ENCODE measurements at regions not wholly inside any gene's neighbourhood (a gene's known extent, or its start where the extent isn't known, plus 50 kb on each side); places are given as distances from the start of the nearest gene placed in this dataset.

DNA sequence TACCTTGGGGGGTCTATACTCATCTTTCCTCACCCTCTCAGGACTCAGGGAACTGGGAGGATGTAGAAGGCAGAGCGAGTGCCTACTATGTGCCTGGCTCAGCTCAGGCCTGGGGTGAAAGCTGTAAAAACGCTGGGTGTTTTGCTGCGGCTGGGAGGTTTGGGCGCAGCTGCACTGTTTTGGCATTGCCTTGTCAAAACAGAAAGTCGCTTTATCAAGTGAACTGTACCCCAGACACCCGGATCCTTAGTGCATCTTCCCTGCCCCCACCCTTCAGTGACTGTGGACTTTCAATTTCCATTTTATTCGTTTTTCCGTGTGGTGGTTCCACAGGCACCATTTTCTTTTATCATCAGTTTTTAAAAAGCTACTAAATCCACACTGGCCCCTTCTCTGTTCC lies 86.7 kb upstream of the ZNF716 start:
- 69% methylated on average over 8 of the region's 8 CpGs; no CpG with 5 or more reads in 1 of the 2 experiments for WGBS, 2 experiments (ENCODE audit: extremely low coverage in 1 of 2, insufficient coverage in 1 of 2, insufficient read length in 1 of 2, insufficient replicate concordance in 2 of 2, low coverage in 1 of 2, low lambda C conversion rate in 2 of 2, missing lambda C conversion rate in 1 of 2)
- Histone ChIP-seq H2AK5ac (ENCODE audit: low read depth, low read length) (no peak overlapping the region), H3K23me2 (ENCODE audit: low read depth, low read length) (no peaks in the 10 kb centered on the region), H3K27ac (ENCODE audit: low read depth, low read length) (no peak overlapping the region), H3K56ac (replicated peaks; ENCODE audit: insufficient read length, low read depth, low read length) (no peak overlapping the region), H4K5ac (ENCODE audit: insufficient read length, low read depth, low read length) (no peak overlapping the region), H3K27me3 (replicated peaks in 1 of 4; ENCODE audit: control insufficient read depth in 3 of 4, extremely low read depth in 1 of 4, insufficient read depth in 3 of 4, low read length in 3 of 4) (no peaks in the 10 kb centered on the region), H4K91ac (replicated peaks; ENCODE audit: insufficient read length, low read length) (no peak overlapping the region), H3K4me2 (ENCODE audit: insufficient read depth in 1 of 2, low read depth in 2 of 2, low read length in 2 of 2) (no peak overlapping the region), H3K4ac (replicated peaks; ENCODE audit: insufficient read length, low read depth, low read length) (no peak overlapping the region), H2BK12ac (ENCODE audit: low read depth, low read length) (no peak overlapping the region), H2BK20ac (ENCODE audit: low read length) (no peak overlapping the region), H3K23ac (ENCODE audit: insufficient read length) (no peak overlapping the region), H3K79me2 (ENCODE audit: control insufficient read depth in 1 of 2, insufficient read depth in 2 of 2, low read length in 2 of 2) (no peaks in the 10 kb centered on the region), H2BK15ac (ENCODE audit: low read length) (no peak overlapping the region), H3K4me1 (replicated peaks in 1 of 4; ENCODE audit: control insufficient read depth in 3 of 4, insufficient read depth in 4 of 4, low read length in 3 of 4) (no peaks in the 10 kb centered on the region), H3K14ac (ENCODE audit: insufficient read length) (no peak overlapping the region), H3K18ac (ENCODE audit: extremely low read depth, low read length) (no peak overlapping the region), H3K4me3 (ENCODE audit: extremely low read depth in 1 of 4, insufficient read depth in 2 of 4, low read depth in 3 of 4, low read length in 4 of 4) (no peak overlapping the region), H3K79me1 (ENCODE audit: low read depth, low read length) (no peaks in the 10 kb centered on the region), H2BK5ac (ENCODE audit: low read depth, low read length) (no peak overlapping the region), H2AFZ (ENCODE audit: low read length) (no peak overlapping the region), H3K9me3 (ENCODE audit: insufficient read depth in 2 of 2, low read depth in 1 of 2, low read length in 1 of 2) (peaks cover 70 to 99% of the 10 kb centered on the region in 2 experiments), H3K9ac (replicated peaks in 1 of 4; ENCODE audit: extremely low read depth in 1 of 4, low read depth in 3 of 4, low read length in 3 of 4) (no peak overlapping the region), H4K20me1 (replicated peaks in 1 of 2; ENCODE audit: control insufficient read depth in 1 of 2, insufficient read depth in 2 of 2, low read length in 2 of 2) (no peaks in the 10 kb centered on the region), H4K8ac (ENCODE audit: extremely low read depth, insufficient read depth, low read length) (no peak overlapping the region), H2BK120ac (replicated peaks; ENCODE audit: low read depth, low read length) (no peak overlapping the region), H3K36me3 (ENCODE audit: control insufficient read depth in 2 of 4, insufficient read depth in 4 of 4, low read length in 3 of 4) (peaks cover 0 to 2% (median 0%) of the 10 kb centered on the region in 4 experiments; a peak in 1 of 8 replicates)
- POLR2A ChIA-PET (ENCODE audit: partially characterized antibody): no interaction called here
- CTCF ChIA-PET (ENCODE audit: partially characterized antibody): no interaction called here
- no peak for DNase-seq (ENCODE audit: low read depth in 1 of 2, low spot score in 2 of 2)
- FAIRE-seq: no peak
- TF ChIP-seq, protein P1, sequence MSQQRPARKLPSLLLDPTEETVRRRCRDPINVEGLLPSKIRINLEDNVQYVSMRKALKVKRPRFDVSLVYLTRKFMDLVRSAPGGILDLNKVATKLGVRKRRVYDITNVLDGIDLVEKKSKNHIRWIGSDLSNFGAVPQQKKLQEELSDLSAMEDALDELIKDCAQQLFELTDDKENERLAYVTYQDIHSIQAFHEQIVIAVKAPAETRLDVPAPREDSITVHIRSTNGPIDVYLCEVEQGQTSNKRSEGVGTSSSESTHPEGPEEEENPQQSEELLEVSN (IDR thresholded peaks at IDR 0.05): no peak
- no peak for TF ChIP-seq BRCA1 (IDR thresholded peaks at IDR 0.05; ENCODE audit: low read depth, low read length)

All from H1 (cell line).